ENCODE measurements at regions not wholly inside any gene's neighbourhood (a gene's known extent, or its start where the extent isn't known, plus 50 kb on each side); places are given as distances from the start of the nearest gene placed in this dataset.

DNA sequence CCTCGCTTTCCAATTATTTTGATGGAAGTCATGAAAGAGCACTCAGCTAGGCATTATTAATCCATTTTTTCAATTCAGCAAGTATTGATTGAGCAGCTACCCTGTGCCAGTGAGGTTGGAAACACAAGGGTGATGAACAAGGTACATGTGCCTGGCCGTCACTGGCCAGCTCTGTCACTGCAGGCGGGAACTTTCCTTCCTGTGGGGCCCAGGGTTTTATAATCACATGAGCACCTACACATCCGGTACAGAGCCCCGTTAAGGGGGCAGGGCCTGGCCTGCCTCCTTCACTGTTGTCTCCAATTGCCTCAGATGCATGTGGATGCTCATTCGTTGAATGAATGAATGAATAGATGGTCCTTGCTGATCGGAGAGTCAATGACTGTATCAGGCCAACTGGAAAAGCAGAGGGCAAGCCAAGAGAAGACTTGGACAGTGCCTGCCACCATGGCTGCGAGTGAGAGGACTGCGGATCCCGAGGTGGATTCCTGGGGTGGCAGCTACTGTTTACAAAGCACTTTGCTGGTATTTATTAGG lies 55.9 kb upstream of the KCNMB1 start:
- CTCF ChIA-PET, result interaction anchor here (1.8 to 5.5 kb wide), 2 partner anchors 10 to 183 kb away, joined by 4 to 47 read pairs; no protein-coding TSS in a partner anchor
- DNase-seq (ENCODE audit: low read depth in 1 of 2, low spot score in 1 of 2), result no peak

DNA sequence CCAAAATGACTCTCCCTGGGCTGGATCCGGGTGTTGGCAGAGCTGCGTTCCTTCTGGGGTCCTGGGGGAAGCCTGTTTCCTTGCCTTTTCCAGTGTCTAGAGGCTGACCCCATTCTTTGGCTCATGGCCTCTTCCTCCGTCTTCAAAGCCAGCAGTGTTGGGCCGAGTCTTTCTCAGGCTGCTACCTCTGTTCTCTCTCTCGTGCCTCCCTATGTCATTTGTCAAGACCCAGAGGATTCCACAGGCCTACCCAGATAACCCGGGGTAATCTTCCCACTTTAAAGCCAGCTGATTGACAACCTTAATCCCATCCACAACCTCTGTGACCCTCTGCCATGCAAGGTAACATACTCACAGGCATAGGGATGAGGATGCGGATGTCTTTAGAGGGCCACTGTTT lies 55.0 kb upstream of the KCNMB1 start:
- Histone ChIP-seq H3K4me2 (no peak overlapping the region), H3K27ac (no peak overlapping the region), H3K4me1 (no peaks in the 10 kb centered on the region), H3K4me3 (no peak overlapping the region), H3K9me3 (peaks cover 7% of the 10 kb centered on the region; the same call in 1 of the 3 replicates)
- no peak for TF ChIP-seq EHMT2 (IDR thresholded peaks at IDR 0.05; ENCODE audit: low read depth)
- TF ChIP-seq HEYL (CRISPR knock-in tag; IDR thresholded peaks at IDR 0.05), result no peak
- TF ChIP-seq MAFK (IDR thresholded peaks at IDR 0.05; ENCODE audit: partially characterized antibody), result no peak
- TF ChIP-seq MYC (IDR thresholded peaks at IDR 0.05; ENCODE audit: borderline replicate concordance, low read length), result no peak
- FAIRE-seq (no peak), DNase-seq (ENCODE audit: low read depth in 1 of 2, low spot score in 1 of 2) (no peak), ATAC-seq (no peak)
- ChIA-PET CTCF (interaction anchor here (1.6 to 5.5 kb wide), 3 partner anchors 9 to 218 kb away, joined by 3 to 47 read pairs (median 4); no protein-coding TSS in a partner anchor), POLR2A (no interaction called here)
- 75% methylated on average over 7 of the region's 7 CpGs for WGBS (ENCODE audit: missing lambda C conversion rate)

More for the DNA sequence above, 55.9 kb upstream of the KCNMB1 start:
- no peak for ATAC-seq
- peaks cover 7% of the 10 kb centered on the region; the same call in 1 of the 3 replicates for H3K9me3 ChIP-seq
- POLR2A ChIA-PET, result no interaction called here
- H3K4me1 ChIP-seq, result no peaks in the 10 kb centered on the region
- WGBS (ENCODE audit: missing lambda C conversion rate), result 82% methylated on average over 10 of the region's 10 CpGs
- H3K27ac ChIP-seq, result no peak overlapping the region
- H3K4me3 ChIP-seq, result no peak overlapping the region
- TF ChIP-seq TFCP2L1 (CRISPR knock-in tag; IDR thresholded peaks at IDR 0.05), result no peak
- no peak for TF ChIP-seq ZC3H11A (IDR thresholded peaks at IDR 0.05)
- no peak for TF ChIP-seq MYC (IDR thresholded peaks at IDR 0.05; ENCODE audit: borderline replicate concordance, low read length)
- no peak for TF ChIP-seq ZSCAN20 (CRISPR knock-in tag; IDR thresholded peaks at IDR 0.05)
- no peak for TF ChIP-seq HEYL (CRISPR knock-in tag; IDR thresholded peaks at IDR 0.05)
- no peak for TF ChIP-seq SMC3 (IDR thresholded peaks at IDR 0.05)
- TF ChIP-seq PHF8 (IDR thresholded peaks at IDR 0.05; ENCODE audit: borderline replicate concordance, low read depth), result no peak
- TF ChIP-seq BHLHE40 (IDR thresholded peaks at IDR 0.05; ENCODE audit: low read depth, low read length), result no peak
- TF ChIP-seq, protein P1, sequence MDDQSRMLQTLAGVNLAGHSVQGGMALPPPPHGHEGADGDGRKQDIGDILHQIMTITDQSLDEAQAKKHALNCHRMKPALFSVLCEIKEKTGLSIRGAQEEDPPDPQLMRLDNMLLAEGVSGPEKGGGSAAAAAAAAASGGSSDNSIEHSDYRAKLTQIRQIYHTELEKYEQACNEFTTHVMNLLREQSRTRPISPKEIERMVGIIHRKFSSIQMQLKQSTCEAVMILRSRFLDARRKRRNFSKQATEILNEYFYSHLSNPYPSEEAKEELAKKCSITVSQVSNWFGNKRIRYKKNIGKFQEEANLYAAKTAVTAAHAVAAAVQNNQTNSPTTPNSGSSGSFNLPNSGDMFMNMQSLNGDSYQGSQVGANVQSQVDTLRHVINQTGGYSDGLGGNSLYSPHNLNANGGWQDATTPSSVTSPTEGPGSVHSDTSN (IDR thresholded peaks at IDR 0.05), result no peak
- TF ChIP-seq CBX8 (IDR thresholded peaks at IDR 0.05), result no peak
- TF ChIP-seq, protein P2, sequence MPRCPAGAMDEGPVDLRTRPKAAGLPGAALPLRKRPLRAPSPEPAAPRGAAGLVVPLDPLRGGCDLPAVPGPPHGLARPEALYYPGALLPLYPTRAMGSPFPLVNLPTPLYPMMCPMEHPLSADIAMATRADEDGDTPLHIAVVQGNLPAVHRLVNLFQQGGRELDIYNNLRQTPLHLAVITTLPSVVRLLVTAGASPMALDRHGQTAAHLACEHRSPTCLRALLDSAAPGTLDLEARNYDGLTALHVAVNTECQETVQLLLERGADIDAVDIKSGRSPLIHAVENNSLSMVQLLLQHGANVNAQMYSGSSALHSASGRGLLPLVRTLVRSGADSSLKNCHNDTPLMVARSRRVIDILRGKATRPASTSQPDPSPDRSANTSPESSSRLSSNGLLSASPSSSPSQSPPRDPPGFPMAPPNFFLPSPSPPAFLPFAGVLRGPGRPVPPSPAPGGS (IDR thresholded peaks at IDR 0.05), result no peak
- no peak for TF ChIP-seq NPAS2 (CRISPR knock-in tag; IDR thresholded peaks at IDR 0.05; ENCODE audit: borderline replicate concordance)
- no peak for TF ChIP-seq EHF (CRISPR knock-in tag; IDR thresholded peaks at IDR 0.05)
- TF ChIP-seq, protein P3, sequence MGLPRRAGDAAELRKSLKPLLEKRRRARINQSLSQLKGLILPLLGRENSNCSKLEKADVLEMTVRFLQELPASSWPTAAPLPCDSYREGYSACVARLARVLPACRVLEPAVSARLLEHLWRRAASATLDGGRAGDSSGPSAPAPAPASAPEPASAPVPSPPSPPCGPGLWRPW (IDR thresholded peaks at IDR 0.05), result no peak
- TF ChIP-seq, protein P4, sequence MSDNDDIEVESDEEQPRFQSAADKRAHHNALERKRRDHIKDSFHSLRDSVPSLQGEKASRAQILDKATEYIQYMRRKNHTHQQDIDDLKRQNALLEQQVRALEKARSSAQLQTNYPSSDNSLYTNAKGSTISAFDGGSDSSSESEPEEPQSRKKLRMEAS (IDR thresholded peaks at IDR 0.05), result no peak
- TF ChIP-seq NR3C1 (IDR thresholded peaks at IDR 0.05), result no peak
- TF ChIP-seq, protein P5, sequence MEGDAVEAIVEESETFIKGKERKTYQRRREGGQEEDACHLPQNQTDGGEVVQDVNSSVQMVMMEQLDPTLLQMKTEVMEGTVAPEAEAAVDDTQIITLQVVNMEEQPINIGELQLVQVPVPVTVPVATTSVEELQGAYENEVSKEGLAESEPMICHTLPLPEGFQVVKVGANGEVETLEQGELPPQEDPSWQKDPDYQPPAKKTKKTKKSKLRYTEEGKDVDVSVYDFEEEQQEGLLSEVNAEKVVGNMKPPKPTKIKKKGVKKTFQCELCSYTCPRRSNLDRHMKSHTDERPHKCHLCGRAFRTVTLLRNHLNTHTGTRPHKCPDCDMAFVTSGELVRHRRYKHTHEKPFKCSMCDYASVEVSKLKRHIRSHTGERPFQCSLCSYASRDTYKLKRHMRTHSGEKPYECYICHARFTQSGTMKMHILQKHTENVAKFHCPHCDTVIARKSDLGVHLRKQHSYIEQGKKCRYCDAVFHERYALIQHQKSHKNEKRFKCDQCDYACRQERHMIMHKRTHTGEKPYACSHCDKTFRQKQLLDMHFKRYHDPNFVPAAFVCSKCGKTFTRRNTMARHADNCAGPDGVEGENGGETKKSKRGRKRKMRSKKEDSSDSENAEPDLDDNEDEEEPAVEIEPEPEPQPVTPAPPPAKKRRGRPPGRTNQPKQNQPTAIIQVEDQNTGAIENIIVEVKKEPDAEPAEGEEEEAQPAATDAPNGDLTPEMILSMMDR (IDR thresholded peaks at IDR 0.05), result no peak
- TF ChIP-seq HOXA7 (CRISPR knock-in tag; IDR thresholded peaks at IDR 0.05), result no peak
- no peak for TF ChIP-seq MAZ (IDR thresholded peaks at IDR 0.05; ENCODE audit: borderline replicate concordance, low read depth, low read length)
- no peak for FAIRE-seq
- H3K4me2 ChIP-seq, result no peak overlapping the region

All from A549 (cell line).